ES-I3 (cell line): ENCODE measurements at regions not wholly inside any gene's neighbourhood (a gene's known extent, or its start where the extent isn't known, plus 50 kb on each side); places are given as distances from the start of the nearest gene placed in this dataset.

Experiments used
- H3K36me3 ChIP-seq: 2 replicates; pipeline ENCODE4 v1.6.1; 2013; ENCODE audit warnings: mild to moderate bottlenecking, low read length, control low read depth, moderate library complexity; ENCODE audit not compliant: insufficient read depth
- H3K4me1 ChIP-seq: 2 replicates; pipeline ENCODE4 v1.6.1; 2013; ENCODE audit warnings: mild to moderate bottlenecking, control low read depth, low read length; ENCODE audit not compliant: insufficient read depth
- H3K9ac ChIP-seq: 2 replicates; pipeline ENCODE4 v1.6.1; 2013; ENCODE audit warnings: low read depth, mild to moderate bottlenecking, low read length, moderate library complexity
- H3K9me3 ChIP-seq: 2 replicates; pipeline ENCODE4 v1.6.1; 2013; ENCODE audit warnings: mild to moderate bottlenecking, low read length, moderate library complexity; ENCODE audit not compliant: control insufficient read depth, insufficient read depth

DNA sequence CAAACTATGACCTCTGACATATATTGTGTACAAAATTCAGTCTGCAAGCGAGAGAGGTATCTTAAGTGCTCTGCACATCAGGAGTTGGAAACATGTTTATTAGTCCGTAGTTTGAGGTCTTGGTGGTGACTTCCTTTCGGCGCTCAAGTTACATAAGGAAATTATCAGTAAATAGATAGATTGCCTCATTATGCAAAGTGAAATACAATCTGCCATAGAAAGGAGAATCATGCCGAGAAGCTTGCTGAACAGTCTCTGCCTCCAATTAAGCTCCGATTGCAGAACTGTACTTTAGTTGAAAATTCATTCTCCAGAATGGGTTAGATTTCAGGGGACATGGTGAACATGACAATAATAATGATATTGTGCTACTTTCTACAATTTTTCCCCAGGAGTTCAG is 271.8 kb downstream of the BRINP2 start:
- no peaks in the 10 kb centered on the region for H3K36me3 ChIP-seq
- H3K4me1 ChIP-seq = no peaks in the 10 kb centered on the region
- H3K9ac ChIP-seq = no peak overlapping the region
- no peaks in the 10 kb centered on the region for H3K9me3 ChIP-seq

DNA sequence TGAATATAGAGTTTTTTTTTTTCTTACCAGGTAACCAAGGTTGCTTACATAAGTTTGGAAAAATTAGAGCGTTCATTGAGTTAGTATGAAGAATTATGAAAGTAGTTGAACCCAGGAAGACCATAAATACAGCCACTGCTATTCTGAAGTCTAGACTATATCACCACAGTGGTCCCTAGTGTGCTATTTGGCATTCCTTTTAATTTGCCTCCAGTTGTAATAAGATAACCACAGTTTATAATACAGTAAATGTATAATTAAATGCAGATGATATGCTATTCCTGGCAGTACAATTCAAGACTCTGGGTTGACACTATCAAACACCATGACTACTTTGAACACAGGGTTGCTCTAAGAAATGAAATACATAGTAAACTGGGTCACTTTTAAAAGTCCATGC is 270.5 kb downstream of the BRINP2 start:
- Histone ChIP-seq H3K4me1 (no peaks in the 10 kb centered on the region), H3K9me3 (no peaks in the 10 kb centered on the region), H3K36me3 (no peaks in the 10 kb centered on the region), H3K9ac (no peak overlapping the region)

DNA sequence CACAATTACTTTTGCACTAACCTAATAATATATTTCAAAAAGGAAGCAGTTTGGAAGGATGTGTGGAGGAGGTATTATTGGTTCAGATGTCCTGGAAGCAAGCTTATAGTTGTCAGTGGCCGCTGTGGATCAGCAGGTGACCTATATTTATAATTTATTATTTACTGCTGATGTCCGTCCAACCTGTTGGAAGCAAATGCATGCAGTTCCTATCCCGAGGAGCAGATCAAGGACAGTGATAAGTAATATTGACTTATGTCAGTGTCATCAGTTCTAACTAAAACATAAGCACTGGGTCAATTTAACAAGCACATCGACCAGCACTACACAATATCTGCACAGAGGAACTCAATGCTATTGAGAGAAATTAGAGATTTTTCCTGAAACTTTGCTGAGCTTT is 270.1 kb downstream of the BRINP2 start:
- Histone ChIP-seq H3K9ac (no peak overlapping the region), H3K4me1 (no peaks in the 10 kb centered on the region), H3K36me3 (no peaks in the 10 kb centered on the region), H3K9me3 (no peaks in the 10 kb centered on the region)

- no peaks in the 10 kb centered on the region for H3K4me1 ChIP-seq
- H3K36me3 ChIP-seq = no peaks in the 10 kb centered on the region
- no peak overlapping the region for H3K9ac ChIP-seq
- H3K9me3 ChIP-seq = no peaks in the 10 kb centered on the region
These were observed 268.5 kb downstream of the BRINP2 start for GRCh38 chr1:177439301-177439700.

DNA sequence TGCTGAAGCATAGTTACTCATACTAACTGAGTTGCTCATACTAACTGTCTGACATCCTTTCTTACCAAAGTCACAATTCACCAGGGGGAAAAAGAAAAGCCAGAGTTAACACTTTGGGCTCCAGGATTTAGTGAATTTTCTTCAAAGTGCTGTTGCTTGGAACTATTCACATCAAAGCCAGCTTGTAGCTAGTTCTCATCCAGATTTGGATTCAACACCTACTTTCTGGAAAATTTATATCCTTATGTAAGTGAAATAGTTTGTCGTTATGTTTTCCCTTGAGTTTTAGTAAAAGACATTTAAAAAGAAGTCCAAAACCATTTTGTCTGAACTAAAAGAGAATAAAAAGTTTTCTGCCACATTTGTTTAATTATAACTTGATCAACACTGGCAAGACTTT is 264.6 kb downstream of the BRINP2 start:
- H3K9me3 ChIP-seq = no peaks in the 10 kb centered on the region
- no peaks in the 10 kb centered on the region for H3K4me1 ChIP-seq
- no peak overlapping the region for H3K9ac ChIP-seq
- H3K36me3 ChIP-seq = no peaks in the 10 kb centered on the region

DNA sequence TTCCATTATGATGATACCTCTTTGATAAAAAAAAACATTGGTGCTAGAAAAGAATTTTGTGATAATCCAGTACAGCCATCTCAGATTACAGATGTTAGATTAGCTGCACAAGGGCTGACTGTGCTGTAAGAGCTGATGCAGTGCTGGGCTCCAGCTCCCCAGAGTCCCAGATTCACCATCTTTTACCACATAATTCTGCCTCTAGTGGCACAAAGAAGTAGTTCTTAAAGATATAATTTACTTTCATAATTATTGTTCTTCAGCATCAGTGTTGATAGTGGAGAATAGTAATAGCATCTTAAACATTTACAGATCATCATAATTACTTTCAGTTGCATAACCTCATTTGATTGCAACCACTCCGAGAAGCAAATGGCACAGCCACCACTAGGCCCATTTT is 262.1 kb downstream of the BRINP2 start:
- Histone ChIP-seq H3K9ac (no peak overlapping the region), H3K9me3 (no peaks in the 10 kb centered on the region), H3K4me1 (no peaks in the 10 kb centered on the region), H3K36me3 (no peaks in the 10 kb centered on the region)

DNA sequence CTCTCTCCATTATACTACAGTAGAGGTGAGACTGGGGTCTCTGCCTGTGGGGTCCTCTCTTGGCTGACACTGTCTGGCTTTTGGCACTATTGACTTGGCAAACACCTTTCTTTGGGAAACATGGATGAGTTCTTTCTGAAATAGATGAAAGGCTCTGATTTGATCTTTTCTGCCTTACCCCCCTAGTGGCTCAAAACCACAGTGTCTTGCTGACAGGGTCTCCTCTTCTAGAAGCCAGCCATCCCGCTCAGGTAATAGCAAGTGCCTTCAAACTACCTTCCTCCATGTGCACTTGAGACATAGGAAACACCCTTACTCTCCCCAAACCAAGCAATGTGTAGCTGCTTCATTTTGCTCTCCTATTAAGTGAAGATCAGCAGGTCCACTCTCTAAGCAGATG is 260.4 kb downstream of the BRINP2 start:
- Histone ChIP-seq H3K4me1 (no peaks in the 10 kb centered on the region), H3K9ac (no peak overlapping the region), H3K36me3 (no peaks in the 10 kb centered on the region), H3K9me3 (no peaks in the 10 kb centered on the region)

DNA sequence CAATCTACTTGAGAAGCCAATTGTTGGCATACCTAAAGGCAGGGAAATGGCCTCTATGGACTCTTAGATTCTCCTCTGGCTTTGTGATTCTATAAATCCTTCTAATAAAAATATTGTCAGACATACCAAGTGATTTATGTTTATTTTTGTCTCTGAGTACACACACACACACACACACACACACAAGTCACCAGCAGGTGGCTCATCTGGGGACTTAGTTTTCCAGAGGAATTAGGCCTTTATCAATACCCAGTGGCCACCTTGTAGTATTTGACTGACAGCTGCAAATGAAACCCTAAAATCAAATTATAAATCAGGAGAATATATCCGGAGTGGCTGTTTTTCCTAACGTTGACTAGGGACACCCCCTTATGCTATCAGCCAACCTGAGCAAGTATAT is 258.5 kb downstream of the BRINP2 start:
- H3K9me3 ChIP-seq = no peaks in the 10 kb centered on the region
- no peaks in the 10 kb centered on the region for H3K4me1 ChIP-seq
- no peaks in the 10 kb centered on the region for H3K36me3 ChIP-seq
- no peak overlapping the region for H3K9ac ChIP-seq

DNA sequence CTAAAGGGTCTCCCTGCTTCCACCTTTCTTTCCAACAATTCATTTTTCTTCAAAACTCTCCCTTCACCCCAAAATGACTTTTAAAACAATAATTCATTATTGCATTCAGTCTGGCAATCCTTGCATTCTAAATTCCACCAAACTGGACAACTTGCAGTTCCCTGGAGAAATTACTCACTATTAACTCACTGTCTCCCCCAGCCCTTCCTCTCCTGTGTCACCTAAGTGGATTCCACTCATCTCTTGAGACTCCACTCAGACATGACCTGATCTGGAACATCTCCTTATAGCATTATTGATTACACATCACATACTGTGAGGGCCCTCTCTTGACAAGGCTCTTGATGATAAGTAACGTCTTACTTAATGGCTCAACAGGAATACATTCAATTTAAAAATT is 257.1 kb downstream of the BRINP2 start:
- no peaks in the 10 kb centered on the region for H3K36me3 ChIP-seq
- no peaks in the 10 kb centered on the region for H3K4me1 ChIP-seq
- no peaks in the 10 kb centered on the region for H3K9me3 ChIP-seq
- H3K9ac ChIP-seq = no peak overlapping the region

- Histone ChIP-seq H3K9ac (no peak overlapping the region), H3K4me1 (no peaks in the 10 kb centered on the region), H3K36me3 (no peaks in the 10 kb centered on the region), H3K9me3 (no peaks in the 10 kb centered on the region)
These were observed 255.7 kb downstream of the BRINP2 start for GRCh38 chr1:177426497-177426896.

DNA sequence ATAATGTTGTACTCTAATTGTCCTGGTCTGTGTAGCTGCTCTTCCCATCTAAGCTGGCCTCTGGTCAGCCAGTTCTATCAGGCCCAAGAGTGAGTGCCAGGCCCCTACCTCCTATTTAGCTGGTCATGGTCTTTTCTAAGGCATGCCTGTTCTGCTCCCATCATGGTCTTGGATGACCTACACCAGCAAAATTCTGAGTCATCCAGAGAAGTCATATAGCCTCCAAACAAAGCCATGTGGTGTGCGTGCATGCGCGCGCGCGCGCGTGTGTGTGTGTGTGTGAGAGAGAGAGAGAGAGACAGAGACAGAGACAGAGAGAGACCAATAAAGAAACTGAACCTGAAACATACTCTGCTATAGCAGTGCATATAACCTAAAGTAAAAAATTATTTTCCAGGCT is 254.4 kb downstream of the BRINP2 start:
- no peaks in the 10 kb centered on the region for H3K36me3 ChIP-seq
- no peak overlapping the region for H3K9ac ChIP-seq
- no peaks in the 10 kb centered on the region for H3K4me1 ChIP-seq

DNA sequence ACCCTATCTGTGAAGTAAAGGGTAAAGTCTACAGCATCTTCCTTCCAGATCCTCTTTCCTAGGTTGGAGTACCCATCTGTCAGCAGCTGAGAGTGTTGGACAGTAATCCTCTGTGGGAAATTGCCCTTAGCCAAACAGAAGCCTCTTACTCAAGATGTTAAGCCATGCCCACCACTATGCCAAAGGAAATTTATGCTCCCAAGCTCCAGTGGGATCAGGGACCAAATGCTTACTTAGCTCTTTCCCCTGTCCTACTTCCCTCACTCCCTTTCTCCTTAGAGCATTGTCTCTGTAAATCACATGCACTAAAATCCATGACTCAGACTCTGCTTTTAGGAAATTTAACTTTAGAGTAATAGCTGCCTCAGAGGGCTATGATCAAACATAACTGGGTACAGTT is 254.0 kb downstream of the BRINP2 start:
- Histone ChIP-seq H3K9ac (no peak overlapping the region), H3K36me3 (no peaks in the 10 kb centered on the region), H3K4me1 (no peaks in the 10 kb centered on the region), H3K9me3 (no peaks in the 10 kb centered on the region)

More for the DNA sequence above, 254.4 kb downstream of the BRINP2 start:
- H3K9me3 ChIP-seq = no peaks in the 10 kb centered on the region

- Histone ChIP-seq H3K9ac (no peak overlapping the region), H3K4me1 (no peaks in the 10 kb centered on the region), H3K9me3 (no peaks in the 10 kb centered on the region), H3K36me3 (no peaks in the 10 kb centered on the region)
These were observed 252.3 kb downstream of the BRINP2 start for GRCh38 chr1:177423090-177423489.

GRCh38 chr1:177413982-177414596 is 243.3 kb downstream of the BRINP2 start:
- no peaks in the 10 kb centered on the region for H3K9me3 ChIP-seq
- no peaks in the 10 kb centered on the region; the same call in 1 of the 2 replicates for H3K4me1 ChIP-seq
- no peak overlapping the region for H3K9ac ChIP-seq
- H3K36me3 ChIP-seq = no peaks in the 10 kb centered on the region; the same call in 1 of the 2 replicates

DNA sequence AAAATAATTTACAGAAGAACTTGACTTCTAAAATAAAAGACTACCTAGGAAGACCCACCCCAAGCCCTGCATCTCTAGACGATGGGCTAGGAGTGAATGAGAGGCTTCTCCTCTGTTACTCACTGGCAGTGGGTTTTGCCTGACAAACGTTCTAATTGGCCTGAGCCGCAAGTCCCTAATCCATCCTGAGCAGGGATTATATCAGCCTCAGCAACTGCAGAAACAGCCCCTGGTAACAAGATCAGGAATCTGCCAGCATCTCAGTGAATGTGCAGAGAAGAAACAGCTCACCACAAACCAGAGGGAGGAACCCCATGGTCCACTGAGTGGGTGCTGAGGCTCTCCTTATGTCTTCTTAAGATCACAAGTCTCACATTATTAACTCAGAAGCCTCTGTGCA is 240.6 kb downstream of the BRINP2 start:
- H3K9me3 ChIP-seq = peaks cover 5% of the 10 kb centered on the region
- no peaks in the 10 kb centered on the region; the same call in 1 of the 2 replicates for H3K4me1 ChIP-seq
- no peak overlapping the region for H3K9ac ChIP-seq
- no peaks in the 10 kb centered on the region; the same call in 1 of the 2 replicates for H3K36me3 ChIP-seq
